K562 (cell line): ENCODE measurements at regions not wholly inside any gene's neighbourhood (a gene's known extent, or its start where the extent isn't known, plus 50 kb on each side); places are given as distances from the start of the nearest gene placed in this dataset.

Experiments
- CBFA2T3 ChIP-seq: fragments of 450-650 bp; IDR thresholded peaks from 2 replicates; pipeline ENCODE4 v1.6.1; 2017
- ETV5 ChIP-seq: sonication (generic); formaldehyde crosslinking; IDR thresholded peaks from 2 replicates; pipeline ENCODE4 v1.4.0; 2020; ENCODE audit warnings: low read depth, mild to moderate bottlenecking, missing genetic modification reagents
- GABPB1 ChIP-seq: sonication (generic); formaldehyde crosslinking; IDR thresholded peaks from 2 replicates; pipeline ENCODE4 v1.8.0; 2022; ENCODE audit warnings: mild to moderate bottlenecking, missing genetic modification reagents
- GTF2A2 ChIP-seq: IDR thresholded peaks from 2 replicates; pipeline ENCODE4 v1.6.1; 2016; ENCODE audit warnings: mild to moderate bottlenecking, missing genetic modification characterization, missing compliant biosample characterization
- KDM4B ChIP-seq, 2 experiments: fragments of 450-650 bp in 1 of 2; sonication (generic) in 1 of 2; IDR thresholded peaks; 2 replicates each; pipeline ENCODE4 v1.6.1; 2016 to 2017; ENCODE audit warnings: borderline replicate concordance in 2 of 2, antibody characterized with exemption in 1 of 2, low read depth in 1 of 2, mild to moderate bottlenecking in 1 of 2
- MEF2D ChIP-seq: conservative IDR thresholded peaks from 2 replicates; pipeline ENCODE4 v1.6.1; 2016; ENCODE audit warnings: low read depth, missing genetic modification characterization, missing compliant biosample characterization
- MEIS2 ChIP-seq: fragments of 450-650 bp; IDR thresholded peaks from 2 replicates; pipeline ENCODE4 v1.6.1; 2014; ENCODE audit warnings: mild to moderate bottlenecking; ENCODE audit not compliant: partially characterized antibody
- NR2C2 ChIP-seq, 2 experiments: fragments of 200-800 bp in 1 of 2; sonication (Bioruptor generic) in 1 of 2; sonication (generic) in 1 of 2; formaldehyde crosslinking in 1 of 2; IDR thresholded peaks; 2 replicates each; pipeline versions ENCODE4 v1.6.1 to v1.8.0; 2016 to 2022; ENCODE audit warnings: mild to moderate bottlenecking in 1 of 2, missing compliant biosample characterization in 1 of 2, missing genetic modification characterization in 1 of 2, missing genetic modification reagents in 1 of 2
- POLR3G ChIP-seq: IDR thresholded peaks from 2 replicates; pipeline ENCODE4 v1.6.1; 2011; ENCODE audit not compliant: insufficient read length, insufficient replicate concordance; ENCODE audit errors: extremely low read depth
- RREB1 ChIP-seq: fragments of 250-450 bp; sonication (Bioruptor Pico); IDR thresholded peaks from 2 replicates; pipeline ENCODE4 v1.4.0; 2020
- SPI1 ChIP-seq: IDR thresholded peaks from 2 replicates; pipeline ENCODE4 v1.6.1; 2011; ENCODE audit warnings: low read depth, low read length, control low read depth, borderline replicate concordance
- SRSF9 ChIP-seq: fragments of 200-400 bp; formaldehyde crosslinking; IDR thresholded peaks from 2 replicates; pipeline ENCODE4 v1.6.1; 2017; ENCODE audit warnings: low read depth, low read length, borderline replicate concordance
- ZBTB17 ChIP-seq: fragments of 450-650 bp; formaldehyde crosslinking; IDR thresholded peaks from 2 replicates; pipeline ENCODE4 v1.4.0; 2020; ENCODE audit warnings: mild to moderate bottlenecking
- ZBTB9 ChIP-seq: fragments of 450-650 bp; formaldehyde crosslinking; IDR thresholded peaks from 2 replicates; pipeline ENCODE4 v1.4.0; 2020; ENCODE audit warnings: mild to moderate bottlenecking, moderate library complexity
- ZEB2 ChIP-seq: fragments of 450-650 bp; IDR thresholded peaks from 2 replicates; pipeline ENCODE4 v1.6.1; 2016
- ZNF324 ChIP-seq: fragments of 250-450 bp; sonication (Bioruptor Pico); IDR thresholded peaks from 2 replicates; pipeline ENCODE4 v1.4.0; 2020; ENCODE audit warnings: mild to moderate bottlenecking
- TF ChIP-seq, protein P1 (sequence below): sonication (generic); formaldehyde crosslinking; IDR thresholded peaks from 2 replicates; pipeline ENCODE4 v1.8.0; 2022; ENCODE audit warnings: missing genetic modification reagents, mild to moderate bottlenecking, borderline replicate concordance
- TF ChIP-seq, protein P2 (sequence below): fragments of 450-650 bp; IDR thresholded peaks from 2 replicates; pipeline ENCODE4 v1.6.1; 2017; ENCODE audit warnings: antibody characterized with exemption

DNA sequence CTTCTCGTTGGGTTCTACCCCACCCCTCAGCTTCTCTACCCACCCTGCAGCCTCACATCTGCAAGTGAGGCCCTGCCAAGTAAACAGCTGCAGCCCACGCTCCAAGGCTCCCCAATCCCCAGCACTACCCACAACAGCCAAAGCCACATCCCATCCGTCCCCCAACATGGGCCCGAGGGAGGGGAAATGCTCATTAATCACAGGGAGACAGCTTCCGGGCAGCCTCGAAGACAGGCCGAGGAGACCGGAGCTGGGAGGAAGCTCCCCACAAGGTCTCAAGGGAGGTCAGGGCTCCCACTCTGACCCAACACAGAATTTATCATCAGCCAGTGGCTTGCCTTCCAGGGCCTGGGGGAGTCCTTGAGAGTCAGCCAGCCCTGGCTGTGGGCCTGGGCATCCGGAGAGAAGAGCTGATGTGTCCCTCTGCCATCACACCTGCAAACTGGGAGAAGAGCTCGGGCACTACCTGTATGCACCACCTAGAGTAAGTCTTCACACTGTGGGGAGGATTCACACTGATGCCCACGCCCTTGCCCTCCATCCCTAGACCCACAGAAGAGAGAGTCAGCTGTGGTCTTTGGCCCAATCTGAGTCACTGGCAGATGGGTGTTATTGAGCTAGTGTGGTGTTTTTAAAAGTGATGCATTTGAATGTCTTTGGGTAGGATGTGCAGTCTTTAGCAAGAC lies 115.5 kb upstream of the ZMIZ1 start (continued):
- TF ChIP-seq SRSF9 (no peak), GABPB1 (0 out of 2 replicates have a peak, but pooled peaks have one; percentile 50), ZNF324 (CRISPR knock-in tag) (no peak), RREB1 (CRISPR knock-in tag) (0 out of 2 replicates have a peak, but pooled peaks have one; percentile 11), CBFA2T3 (peak; percentile 34; the same call in 1 of the 2 replicates), ZBTB9 (CRISPR knock-in tag) (0 out of 2 replicates have a peak, but pooled peaks have one; percentile 9), ETV5 (peak; percentile 65; the same call in 1 of the 2 replicates), MEF2D (tag) (no peak), KDM4B (IDR thresholded peaks at IDR 0.05; ENCODE audit: borderline replicate concordance in 2 of 2, low read depth in 1 of 2) (peak in 1 of 2 experiments; percentile 67; a peak in 1 of 4 replicates), SPI1 (no peak), NR2C2 (CRISPR knock-in tag; IDR thresholded peaks at IDR 0.05) (no peak), NR2C2 (tag; IDR thresholded peaks at IDR 0.05) (peak; percentile 50; the same call in 1 of the 2 replicates), ZEB2 (no peak), MEIS2 (peak; percentile 98), ZBTB17 (CRISPR knock-in tag) (peak; percentile 60; the same call in 1 of the 2 replicates), GTF2A2 (tag) (no peak), POLR3G (no peak)
- TF ChIP-seq, protein P1, sequence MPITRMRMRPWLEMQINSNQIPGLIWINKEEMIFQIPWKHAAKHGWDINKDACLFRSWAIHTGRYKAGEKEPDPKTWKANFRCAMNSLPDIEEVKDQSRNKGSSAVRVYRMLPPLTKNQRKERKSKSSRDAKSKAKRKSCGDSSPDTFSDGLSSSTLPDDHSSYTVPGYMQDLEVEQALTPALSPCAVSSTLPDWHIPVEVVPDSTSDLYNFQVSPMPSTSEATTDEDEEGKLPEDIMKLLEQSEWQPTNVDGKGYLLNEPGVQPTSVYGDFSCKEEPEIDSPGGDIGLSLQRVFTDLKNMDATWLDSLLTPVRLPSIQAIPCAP (CRISPR knock-in tag), result no peak
- TF ChIP-seq, protein P2, sequence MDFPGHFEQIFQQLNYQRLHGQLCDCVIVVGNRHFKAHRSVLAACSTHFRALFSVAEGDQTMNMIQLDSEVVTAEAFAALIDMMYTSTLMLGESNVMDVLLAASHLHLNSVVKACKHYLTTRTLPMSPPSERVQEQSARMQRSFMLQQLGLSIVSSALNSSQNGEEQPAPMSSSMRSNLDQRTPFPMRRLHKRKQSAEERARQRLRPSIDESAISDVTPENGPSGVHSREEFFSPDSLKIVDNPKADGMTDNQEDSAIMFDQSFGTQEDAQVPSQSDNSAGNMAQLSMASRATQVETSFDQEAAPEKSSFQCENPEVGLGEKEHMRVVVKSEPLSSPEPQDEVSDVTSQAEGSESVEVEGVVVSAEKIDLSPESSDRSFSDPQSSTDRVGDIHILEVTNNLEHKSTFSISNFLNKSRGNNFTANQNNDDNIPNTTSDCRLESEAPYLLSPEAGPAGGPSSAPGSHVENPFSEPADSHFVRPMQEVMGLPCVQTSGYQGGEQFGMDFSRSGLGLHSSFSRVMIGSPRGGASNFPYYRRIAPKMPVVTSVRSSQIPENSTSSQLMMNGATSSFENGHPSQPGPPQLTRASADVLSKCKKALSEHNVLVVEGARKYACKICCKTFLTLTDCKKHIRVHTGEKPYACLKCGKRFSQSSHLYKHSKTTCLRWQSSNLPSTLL, result no peak
